ENCODE measurements at regions not wholly inside any gene's neighbourhood (a gene's known extent, or its start where the extent isn't known, plus 50 kb on each side); places are given as distances from the start of the nearest gene placed in this dataset.
"Not testable (repeated sequence)": the region's sequence is repeated elsewhere in the genome, so short reads cannot be mapped to it uniquely, and the experiment has no call there.

DNA sequence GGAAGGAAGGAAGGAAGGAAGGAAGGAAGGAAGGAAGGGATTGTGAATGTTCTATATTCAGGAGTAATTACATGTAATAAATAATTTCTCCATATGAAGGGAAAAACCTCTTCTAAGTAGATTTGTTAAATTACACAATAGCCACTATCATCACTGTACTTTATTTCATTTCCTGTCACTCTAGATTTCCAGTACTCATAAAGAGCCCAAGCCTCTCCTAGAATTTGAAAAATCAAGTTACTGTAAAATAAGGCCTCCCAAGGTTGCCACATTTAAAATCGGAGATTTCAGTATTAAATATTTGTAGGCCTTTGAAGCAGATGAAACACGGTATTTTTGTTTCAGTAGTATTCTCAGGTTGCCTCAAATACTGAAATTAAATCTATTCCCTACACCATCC is 499.0 kb downstream of the CDH10 start:
- no peak for DNase-seq

- DNase-seq, result no peak
Observed at GRCh38 chr5:24161559-24161958, 483.2 kb downstream of the CDH10 start.

DNA sequence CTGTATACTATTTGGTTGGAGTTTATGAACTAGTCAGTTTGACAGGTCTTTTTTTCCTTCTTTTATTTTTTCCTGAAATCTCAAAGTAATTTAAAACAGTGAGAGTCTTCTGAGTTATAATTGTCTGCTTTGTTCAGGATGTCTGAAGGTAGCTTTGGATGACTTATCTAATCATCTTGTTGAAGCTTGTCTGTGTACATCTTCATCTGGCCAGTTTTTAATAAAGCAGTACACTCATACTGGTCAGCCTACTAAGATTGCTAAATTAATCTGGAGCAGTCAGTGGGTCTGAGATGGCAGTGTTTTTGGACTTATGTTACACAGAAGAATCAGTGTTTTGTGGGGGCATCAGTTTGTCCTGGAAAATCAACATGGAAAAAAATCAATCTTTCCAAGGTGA is 482.4 kb downstream of the CDH10 start:
- DNase-seq, result no peak

GRCh38 chr5:24163091-24163490 is 481.7 kb downstream of the CDH10 start:
- DNase-seq, result peak; percentile 0

DNA sequence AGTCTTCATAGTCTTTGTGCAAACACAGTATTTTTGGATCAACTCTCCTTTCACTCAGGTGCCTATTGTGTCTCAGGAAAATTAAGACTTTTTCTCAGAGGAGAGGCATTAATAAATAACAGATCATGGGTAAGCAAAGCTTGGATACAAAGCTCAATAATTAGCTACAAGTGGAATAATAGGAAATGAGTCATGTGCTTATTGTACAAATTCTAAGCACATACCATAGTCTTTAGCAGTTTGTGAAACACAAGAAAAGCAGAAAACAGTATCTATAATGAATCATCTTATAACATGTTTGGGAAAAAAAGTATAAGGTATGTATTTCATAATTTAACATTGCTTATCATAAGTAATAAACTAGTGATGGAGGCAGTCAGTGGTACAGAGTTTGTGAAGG is 477.0 kb downstream of the CDH10 start:
- DNase-seq, result no peak

DNA sequence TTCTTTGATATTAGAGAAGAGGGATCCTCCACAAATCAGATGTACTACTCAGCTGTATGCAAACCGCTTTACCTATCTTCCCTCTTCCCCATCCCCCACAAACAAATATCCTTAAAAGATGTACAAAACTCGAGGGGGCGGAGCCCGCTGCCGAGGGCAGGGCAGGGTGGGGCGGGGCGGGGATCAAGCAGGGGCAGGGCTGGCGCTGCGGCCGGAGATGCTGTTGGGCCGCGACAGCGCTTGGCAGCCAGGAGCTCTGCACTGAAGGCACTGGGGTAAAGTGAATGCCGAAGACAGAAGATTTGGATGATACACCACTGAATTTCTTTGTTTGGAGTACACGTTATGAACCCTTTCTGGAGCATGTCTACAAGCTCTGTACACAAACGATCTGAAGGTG is 474.8 kb downstream of the CDH10 start:
- DNase-seq, result no peak

GRCh38 chr5:24170930-24171329 is 473.8 kb downstream of the CDH10 start:
- not testable (repeated sequence) for DNase-seq

- no peak for DNase-seq
Observed at GRCh38 chr5:24177821-24178220, 467.0 kb downstream of the CDH10 start.

GRCh38 chr5:24183981-24184380 is 460.8 kb downstream of the CDH10 start:
- no peak for DNase-seq

DNA sequence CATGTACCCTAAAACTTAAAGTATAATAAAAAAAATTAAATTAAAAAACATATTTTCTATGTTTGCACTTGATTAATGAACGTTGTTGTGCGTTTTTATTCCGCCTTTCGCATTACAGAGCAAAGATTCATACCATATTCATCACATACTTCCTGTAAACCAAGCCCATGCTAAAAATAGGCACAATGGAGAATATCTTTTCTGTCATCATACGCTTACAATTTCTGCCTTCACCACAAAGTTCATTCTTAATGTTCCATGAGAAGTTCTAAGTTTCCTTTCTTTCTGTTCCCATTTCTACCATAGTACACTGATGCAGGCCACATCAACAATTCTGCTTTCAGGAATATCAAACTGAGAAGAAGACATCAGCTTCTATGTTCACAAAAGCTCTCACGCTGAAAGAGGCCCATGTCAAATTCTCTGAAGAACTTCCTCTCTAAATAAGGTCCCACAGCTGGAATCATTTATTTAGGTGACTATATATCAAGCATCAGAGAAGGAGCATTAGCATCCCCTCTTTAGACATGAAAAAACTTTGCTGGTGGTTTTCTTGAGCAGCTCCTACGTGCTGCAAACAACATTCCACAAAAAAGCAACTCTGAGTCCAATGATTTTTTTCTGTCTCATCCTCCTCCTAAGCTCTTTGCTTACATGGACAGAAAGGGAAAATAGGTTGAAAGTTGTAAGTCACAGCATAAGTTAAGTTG is 456.4 kb downstream of the CDH10 start:
- no peak for DNase-seq

DNA sequence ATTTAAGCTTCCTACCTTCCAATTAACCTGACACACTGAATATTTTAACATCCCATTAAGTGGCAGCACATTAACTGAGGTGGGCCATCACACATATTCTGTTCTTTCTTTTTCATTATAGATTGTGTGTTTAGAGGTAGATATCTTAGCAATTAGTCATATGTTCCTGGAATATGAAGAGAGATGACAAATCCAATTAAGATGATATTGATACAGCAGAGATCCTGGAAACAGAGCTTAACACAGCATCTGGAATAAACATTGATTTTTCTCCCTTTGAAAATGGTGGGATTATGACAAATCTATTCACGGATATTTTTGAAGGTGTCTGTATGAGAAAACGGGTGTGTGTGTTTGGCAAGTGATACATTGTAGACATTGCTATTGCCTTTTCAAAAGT is 448.0 kb downstream of the CDH10 start:
- no peak for DNase-seq

DNA sequence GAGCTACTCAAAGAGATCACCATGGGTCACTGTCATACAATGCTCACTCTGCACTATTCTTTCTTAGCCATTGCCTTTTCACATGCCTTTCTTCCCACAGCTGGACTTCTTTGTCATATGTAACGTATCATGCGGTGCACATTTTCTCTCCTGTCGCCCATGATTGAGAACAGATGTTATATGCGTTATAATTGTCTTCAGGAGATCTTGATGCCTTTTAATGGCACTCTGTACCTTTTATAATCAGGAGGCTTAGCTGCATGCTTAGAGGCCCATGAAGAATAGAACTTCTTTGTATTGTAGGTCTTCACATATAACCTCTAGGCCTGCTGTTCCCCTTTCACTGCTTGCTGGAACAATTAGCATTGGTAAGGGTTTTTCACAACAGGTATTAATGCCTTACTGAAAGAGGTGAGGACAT is 436.1 kb downstream of the CDH10 start:
- DNase-seq, result no peak

DNA sequence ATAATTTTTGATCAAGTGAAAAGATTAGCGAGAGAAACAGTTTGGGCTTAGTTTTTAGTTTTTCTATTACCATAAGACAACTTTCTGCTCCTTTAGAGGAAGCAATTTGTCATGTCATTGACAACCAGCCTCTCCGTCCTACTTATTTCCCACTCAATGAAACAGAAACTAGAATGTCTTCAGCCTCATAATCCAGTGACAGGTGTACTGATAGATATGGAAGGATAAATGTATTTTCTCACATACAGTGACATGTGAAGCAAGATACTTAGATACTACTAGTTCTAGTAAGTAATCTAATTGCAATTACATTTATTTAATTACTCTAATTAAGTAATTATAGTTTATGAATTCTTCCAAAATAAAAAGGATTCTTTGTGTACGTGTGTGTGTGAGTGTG is 429.7 kb downstream of the CDH10 start:
- DNase-seq, result no peak

GRCh38 chr5:24222876-24223275 is 421.9 kb downstream of the CDH10 start:
- DNase-seq, result no peak

- DNase-seq, result no peak
Observed at GRCh38 chr5:24225051-24225450, 419.7 kb downstream of the CDH10 start.

DNA sequence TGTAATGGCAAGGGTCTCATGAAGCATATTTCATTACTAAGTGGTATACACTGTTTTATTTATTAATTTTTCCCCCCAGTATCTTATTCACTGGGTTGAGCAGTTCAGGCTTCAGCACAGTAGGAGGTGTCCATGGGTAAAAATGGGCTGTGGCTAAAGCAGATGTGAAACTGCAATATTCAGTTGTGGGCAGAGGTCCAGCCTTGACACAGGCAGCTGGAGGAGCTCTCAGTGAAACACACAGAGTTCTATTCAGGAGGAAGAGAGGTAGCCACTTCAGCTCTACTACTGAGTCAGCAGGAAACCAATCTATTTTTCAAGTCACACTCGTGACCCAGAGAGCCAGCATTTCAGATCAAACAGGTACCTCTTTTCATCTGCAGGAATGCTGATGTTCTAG is 418.3 kb downstream of the CDH10 start:
- no peak for DNase-seq

- not testable (repeated sequence) for DNase-seq
Observed at GRCh38 chr5:24227881-24228280, 416.9 kb downstream of the CDH10 start.

DNA sequence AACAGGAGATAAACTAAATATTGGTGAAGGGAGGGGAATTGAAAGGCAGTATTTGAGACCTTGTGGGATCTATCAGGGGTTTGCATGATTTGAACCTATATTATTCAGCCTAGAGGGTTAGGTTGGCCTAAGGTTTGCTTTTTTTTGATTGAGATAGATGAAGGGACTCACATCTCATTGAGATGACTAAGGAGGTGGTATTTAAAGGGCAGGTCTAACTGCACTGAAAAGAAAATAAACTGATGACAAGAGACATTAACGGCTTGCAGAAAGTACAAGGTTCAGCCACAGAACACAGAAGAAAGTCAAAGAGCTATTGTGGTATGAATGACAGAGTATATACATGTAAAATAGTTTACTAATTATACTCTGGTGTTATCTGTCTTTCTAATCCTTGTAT is 412.7 kb downstream of the CDH10 start:
- no peak for DNase-seq

DNA sequence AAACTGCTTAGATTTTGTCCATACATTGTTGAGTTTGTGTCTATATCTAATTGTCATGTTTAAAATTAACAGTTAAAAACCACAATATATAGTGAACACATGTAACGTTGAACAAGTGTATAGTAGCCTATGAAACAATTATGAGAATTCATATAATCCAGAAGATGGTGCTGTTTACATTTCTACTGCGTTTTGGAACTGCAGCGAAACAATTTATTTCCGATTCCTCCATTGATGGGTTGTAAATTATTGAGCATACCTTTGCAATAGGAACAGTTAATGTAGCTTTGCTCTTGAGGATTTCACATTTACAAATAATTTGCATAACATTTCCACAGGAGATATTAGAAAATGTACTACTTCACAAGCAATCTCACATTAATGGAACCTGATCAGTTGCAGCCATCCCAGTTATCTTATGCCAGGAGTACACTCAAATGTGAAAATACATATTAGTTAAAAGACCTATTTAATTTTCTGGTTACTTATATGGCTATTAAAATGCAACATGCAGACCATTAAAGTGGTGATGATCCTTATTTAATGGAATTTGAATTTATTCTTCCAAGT is 411.8 kb downstream of the CDH10 start:
- DNase-seq, result no peak

- DNase-seq, result no peak
Observed at GRCh38 chr5:24235946-24236345, 408.8 kb downstream of the CDH10 start.

DNA sequence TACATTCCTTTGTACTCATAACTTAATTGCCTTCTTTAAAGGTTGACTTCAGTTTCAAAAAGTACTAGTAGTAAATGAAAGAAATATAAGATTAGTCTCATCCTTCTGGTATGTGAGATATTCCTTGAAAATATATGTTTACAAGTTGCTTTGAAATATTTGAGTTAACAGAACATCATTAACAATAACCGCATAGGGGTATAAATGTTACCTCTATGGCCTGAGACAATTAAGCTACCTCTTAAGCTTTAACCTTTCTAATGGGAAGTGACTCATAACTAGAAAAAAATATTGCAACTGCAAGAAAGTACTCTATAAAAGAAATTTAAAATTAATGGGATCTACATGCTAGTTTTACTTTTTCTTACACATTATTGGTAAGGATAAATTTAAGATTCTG is 399.0 kb downstream of the CDH10 start:
- DNase-seq, result no peak

GRCh38 chr5:24264547-24264946 is 380.2 kb downstream of the CDH10 start:
- no peak for DNase-seq

DNA sequence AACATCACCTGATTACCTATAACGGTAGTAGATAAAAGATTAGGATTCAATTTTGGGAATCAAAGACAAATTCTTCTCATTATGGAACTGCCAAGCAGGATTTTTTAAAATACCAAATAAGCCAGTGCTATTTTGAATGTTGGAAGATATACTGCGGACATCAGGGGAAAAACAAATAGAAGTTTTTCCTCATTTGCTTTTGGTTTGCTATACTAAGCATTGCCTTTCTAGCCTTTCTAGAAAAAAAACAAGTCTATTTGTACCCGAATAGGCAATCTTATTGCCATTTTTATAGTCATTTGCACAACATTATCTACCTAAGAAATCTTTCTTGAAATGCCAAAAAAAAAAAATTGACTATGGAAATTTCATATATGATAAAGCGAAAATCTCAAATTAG is 379.5 kb downstream of the CDH10 start:
- DNase-seq, result no peak

GRCh38 chr5:24268482-24269056 is 376.2 kb downstream of the CDH10 start:
- no peak for DNase-seq

DNA sequence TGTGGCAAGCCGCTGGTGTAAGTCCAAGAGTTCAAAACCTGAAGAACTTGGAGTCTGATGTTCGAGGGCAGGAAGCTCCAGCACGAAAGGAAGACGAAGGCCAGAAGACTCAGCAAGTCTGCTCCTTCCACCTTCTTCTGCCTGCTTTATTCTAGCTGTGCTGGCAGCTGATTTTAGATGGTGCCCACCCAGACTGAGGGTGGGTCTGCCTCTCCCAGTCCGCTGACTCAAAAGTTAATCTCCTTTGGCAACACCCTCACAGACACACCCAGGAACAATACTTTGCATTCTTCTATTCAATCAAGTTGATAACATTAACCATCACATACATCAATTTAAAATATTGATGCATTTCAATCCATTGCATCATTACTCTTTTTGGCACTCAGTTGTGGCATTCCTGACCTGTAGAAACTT is 373.1 kb downstream of the CDH10 start:
- DNase-seq, result not testable (repeated sequence)
